ENCODE measurements at regions not wholly inside any gene's neighbourhood (a gene's known extent, or its start where the extent isn't known, plus 50 kb on each side); places are given as distances from the start of the nearest gene placed in this dataset.
"Not testable (repeated sequence)": the region's sequence is repeated elsewhere in the genome, so short reads cannot be mapped to it uniquely, and the experiment has no call there.

- intact Hi-C loops (cut with DNase I; ENCODE audit: low total_unique reads) (no loop called here), in situ Hi-C loops (cut with MboI; ENCODE audit: low sequenced_read_pairs in 4 of 4) (no loop called here)
- TF ChIP-seq CTCF (IDR thresholded peaks at IDR 0.05 in 4 of 5, conservative IDR thresholded peaks at IDR 0.05 in 1 of 5) = no peak
- no peak for TF ChIP-seq POLR2A (IDR thresholded peaks at IDR 0.05)
- Histone ChIP-seq H3K27me3 (peaks cover 0 to 16% (median 0%) of the 10 kb centered on the region in 3 donors), H3K36me3 (no peaks in the 10 kb centered on the region), H3K9me3 (no peaks in the 10 kb centered on the region), H3K4me3 (no peak overlapping the region), H3K4me1 (no peaks in the 10 kb centered on the region), H3K27ac (no peak overlapping the region)
- no peak for DNase-seq
- ATAC-seq = no peak
Observed at GRCh38 chr9:135380311-135380960, 99.1 kb upstream of the PPP1R26 start.

DNA sequence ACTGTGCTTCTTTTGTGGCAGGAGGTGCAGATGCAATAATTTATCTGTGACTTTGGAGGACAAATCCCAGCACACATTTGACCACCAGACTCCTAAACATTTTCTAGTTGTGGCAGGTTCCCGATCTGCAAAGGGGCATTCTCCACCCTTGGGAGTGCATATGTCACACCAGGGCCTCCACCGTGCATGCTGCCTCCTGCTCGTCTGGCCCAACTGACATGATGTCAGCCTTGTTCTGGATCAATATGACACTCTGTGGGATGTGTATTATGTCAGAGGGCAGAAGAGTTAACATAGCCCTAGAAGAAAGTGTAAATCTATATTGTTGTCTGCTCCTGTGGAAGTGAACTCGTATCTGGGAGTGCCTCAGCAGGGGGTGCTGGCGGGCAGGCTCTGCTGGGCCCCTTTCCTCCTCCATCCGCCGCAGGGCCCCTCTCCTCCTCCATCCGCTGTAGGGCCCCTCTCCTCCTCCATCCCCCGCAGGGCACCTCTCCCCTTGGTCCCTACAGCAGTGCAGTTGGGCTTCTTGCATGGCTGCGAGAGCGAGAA lies 97.7 kb upstream of the PPP1R26 start:
- Histone ChIP-seq H3K27ac (no peak overlapping the region), H3K36me3 (no peaks in the 10 kb centered on the region), H3K4me1 (no peaks in the 10 kb centered on the region), H3K4me3 (no peak overlapping the region), H3K27me3 (peaks cover 0 to 13% (median 0%) of the 10 kb centered on the region in 3 donors), H3K9me3 (no peaks in the 10 kb centered on the region)
- in situ Hi-C loops (cut with MboI; ENCODE audit: low sequenced_read_pairs in 4 of 4) = no loop called here
- intact Hi-C loops (cut with DNase I; ENCODE audit: low total_unique reads) = no loop called here
- DNase-seq (no peak), ATAC-seq (no peak)
- TF ChIP-seq CTCF (IDR thresholded peaks at IDR 0.05 in 4 of 5, conservative IDR thresholded peaks at IDR 0.05 in 1 of 5) = no peak
- no peak for TF ChIP-seq POLR2A (IDR thresholded peaks at IDR 0.05)

- Histone ChIP-seq H3K27ac (no peak overlapping the region), H3K4me1 (no peaks in the 10 kb centered on the region), H3K4me3 (no peak overlapping the region), H3K27me3 (peaks cover 0 to 7% (median 0%) of the 10 kb centered on the region in 3 donors), H3K36me3 (no peaks in the 10 kb centered on the region), H3K9me3 (no peaks in the 10 kb centered on the region)
- in situ Hi-C loops (cut with MboI; ENCODE audit: low sequenced_read_pairs in 4 of 4) = no loop called here
- intact Hi-C loops (cut with DNase I; ENCODE audit: low total_unique reads) = no loop called here
- TF ChIP-seq POLR2A (IDR thresholded peaks at IDR 0.05) = no peak
- TF ChIP-seq CTCF (IDR thresholded peaks at IDR 0.05 in 4 of 5, conservative IDR thresholded peaks at IDR 0.05 in 1 of 5) = no peak
- no peak for DNase-seq
- no peak for ATAC-seq
Observed at GRCh38 chr9:135384226-135384625, 95.4 kb upstream of the PPP1R26 start.

DNA sequence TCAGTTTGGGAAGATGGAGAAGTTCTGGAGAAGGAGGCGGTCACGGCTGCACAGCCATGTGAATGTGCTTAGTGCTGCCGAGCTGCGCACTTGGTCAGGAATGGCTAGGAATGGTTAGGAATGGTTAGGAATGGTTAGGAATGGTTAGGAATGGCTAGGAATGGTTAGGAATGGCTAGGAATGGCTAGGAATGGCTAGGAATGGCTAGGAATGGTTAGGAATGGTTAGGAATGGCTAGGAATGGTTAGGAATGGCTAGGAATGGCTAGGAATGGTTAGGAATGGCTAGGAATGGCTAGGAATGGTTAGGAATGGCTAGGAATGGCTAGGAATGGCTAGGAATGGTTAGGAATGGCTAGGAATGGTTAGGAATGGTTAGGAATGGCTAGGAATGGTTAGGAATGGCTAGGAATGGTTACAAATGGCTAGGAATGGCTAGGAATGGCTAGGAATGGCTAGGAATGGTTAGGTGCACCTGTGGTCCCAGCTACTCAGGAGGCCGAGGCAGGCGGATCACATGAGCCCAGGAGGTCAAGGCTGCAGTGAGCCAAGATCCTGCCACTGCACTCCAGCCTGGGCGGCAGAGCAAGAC lies 94.7 kb upstream of the PPP1R26 start:
- H3K27ac ChIP-seq; H3K4me3 ChIP-seq; H3K27me3 ChIP-seq; H3K4me1 ChIP-seq; in situ Hi-C loops (cut with MboI; ENCODE audit: low sequenced_read_pairs in 4 of 4); DNase-seq; H3K36me3 ChIP-seq; H3K9me3 ChIP-seq; intact Hi-C loops (cut with DNase I; ENCODE audit: low total_unique reads); ATAC-seq: not testable (repeated sequence)

DNA sequence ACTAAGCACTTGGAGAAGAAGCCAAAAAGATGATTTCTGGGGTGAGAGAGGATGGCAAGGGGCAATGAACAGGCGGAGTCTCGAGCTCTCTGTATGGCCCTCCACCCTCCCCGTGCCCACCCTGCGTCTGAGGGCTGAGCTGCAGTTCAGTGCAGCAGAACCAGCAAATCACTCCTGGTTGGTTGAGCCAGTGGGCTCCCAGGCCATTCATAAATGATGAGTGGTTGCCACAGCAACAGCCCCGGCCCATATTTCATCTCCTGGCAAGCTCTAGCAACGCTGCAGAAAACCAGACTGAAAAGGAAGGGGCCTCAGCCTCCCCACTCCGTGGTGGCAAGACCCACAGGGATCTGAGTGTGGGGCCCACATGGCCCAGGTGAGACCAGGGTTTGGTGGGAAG lies 93.8 kb upstream of the PPP1R26 start:
- intact Hi-C loops (cut with DNase I; ENCODE audit: low total_unique reads) (no loop called here), in situ Hi-C loops (cut with MboI; ENCODE audit: low sequenced_read_pairs in 4 of 4) (no loop called here)
- Histone ChIP-seq H3K36me3 (no peaks in the 10 kb centered on the region), H3K27ac (no peak overlapping the region), H3K9me3 (no peaks in the 10 kb centered on the region), H3K4me1 (no peaks in the 10 kb centered on the region), H3K4me3 (no peak overlapping the region), H3K27me3 (peaks cover 0 to 7% (median 0%) of the 10 kb centered on the region in 3 donors)
- DNase-seq = no peak
- ATAC-seq = no peak
- TF ChIP-seq CTCF (IDR thresholded peaks at IDR 0.05 in 4 of 5, conservative IDR thresholded peaks at IDR 0.05 in 1 of 5) (no peak), POLR2A (IDR thresholded peaks at IDR 0.05) (no peak)

Measured in gastrocnemius medialis (tissue), 4 donors.